Body of pancreas (tissue), 4 donors: ENCODE measurements at regions not wholly inside any gene's neighbourhood (a gene's known extent, or its start where the extent isn't known, plus 50 kb on each side); places are given as distances from the start of the nearest gene placed in this dataset.

ENCODE experiments used
- ATAC-seq: fragments of 150-250 bp; one replicate; pipeline ENCODE4 v1.9.1; 2016
- DNase-seq, 4 donors: peaks; one replicate each; pipeline ENCODE4 v3.0.0-alpha.2; 2019
- H3K27ac ChIP-seq, 4 donors: fragments of 200-600 bp; sonication (generic); 1 replicate in 3 of 4; 2 replicates in 1 of 4; pipeline versions ENCODE4 v1.5.1 to v1.6.1; 2016 to 2019; ENCODE audit warnings: mild to moderate bottlenecking in 1 of 4, mixed read lengths in 1 of 4, moderate library complexity in 1 of 4
- H3K27me3 ChIP-seq, 2 donors: fragments of 200-600 bp; sonication (generic); one replicate each; pipeline ENCODE4 v1.6.0; 2016; ENCODE audit warnings: mild to moderate bottlenecking in 1 of 2
- H3K36me3 ChIP-seq, 2 donors: fragments of 200-600 bp; sonication (generic); replicated peaks in 1 of 2; 2 replicates each; pipeline ENCODE4 v1.5.1; 2016; ENCODE audit warnings: low read depth in 2 of 2; ENCODE audit not compliant: insufficient read depth in 1 of 2
- H3K4me1 ChIP-seq: fragments of 200-600 bp; sonication (generic); one replicate; pipeline ENCODE4 v1.6.0; 2016
- H3K4me3 ChIP-seq, 2 donors: fragments of 200-600 bp; sonication (generic); 1 replicate in 1 of 2; 2 replicates in 1 of 2; pipeline ENCODE4 v1.5.1; 2016 to 2019
- H3K9me3 ChIP-seq, 3 donors: fragments of 200-600 bp; sonication (generic); 1 replicate in 2 of 3; 2 replicates in 1 of 3; pipeline ENCODE4 v1.5.1; 2016
- CTCF ChIP-seq, 7 experiments: fragments of 450-650 bp in 4 of 7; fragments of 200-600 bp in 3 of 7; sonication (generic) in 3 of 7; IDR thresholded peaks; one replicate each; pipeline ENCODE4 v1.5.1; 2016 to 2019; ENCODE audit warnings: antibody characterized with exemption in 7 of 7
- POLR2A ChIP-seq, 3 donors: fragments of 450-650 bp; IDR thresholded peaks; one replicate each; pipeline ENCODE4 v1.6.1; 2016; ENCODE audit warnings: antibody characterized with exemption in 3 of 3, mild to moderate bottlenecking in 2 of 3
- WGBS, 2 donors: methylation state at CpG; one replicate each; pipeline ENCODE4 v1.1.5; 2017; 5-methylcytosine and 5-hydroxymethylcytosine counted together
- intact Hi-C: fragments of 100-400 bp; cut with DNase I; formaldehyde crosslinking; loops from one replicate; pipeline ENCODE4 v1.15.1; 2023

- intact Hi-C loops: no loop called here
Measured at GRCh38 chr2:155748131-155748530, 584.4 kb downstream of the NR4A2 start.

DNA sequence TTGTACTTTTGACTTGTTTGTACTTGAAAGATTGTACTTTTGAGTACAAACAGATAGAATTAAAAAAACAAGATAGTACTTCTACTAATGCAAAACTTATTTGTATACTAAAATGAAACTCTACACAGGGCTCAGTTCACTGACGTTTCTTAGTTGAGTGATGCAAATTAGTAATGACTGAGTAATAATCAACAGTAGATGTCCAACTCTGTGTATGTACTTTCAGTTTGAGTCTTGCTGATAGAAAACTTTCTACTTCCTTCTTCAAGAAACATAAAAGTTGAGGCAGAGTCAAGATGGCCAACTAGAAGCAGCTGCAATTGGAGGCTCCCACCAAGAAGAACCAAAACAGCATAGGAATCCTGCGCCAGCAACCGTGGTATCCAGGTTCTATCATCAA, 585.0 kb downstream of the NR4A2 start:
- Histone ChIP-seq H3K9me3 (no peaks in the 10 kb centered on the region), H3K36me3 (no peaks in the 10 kb centered on the region), H3K27ac (no peak overlapping the region), H3K27me3 (no peaks in the 10 kb centered on the region), H3K4me3 (no peak overlapping the region), H3K4me1 (no peaks in the 10 kb centered on the region)
- DNase-seq: no peak
- intact Hi-C loops: no loop called here
- 57 to 62% methylated on average over 3 of the region's 3 CpGs for WGBS, 2 donors
- TF ChIP-seq CTCF (IDR thresholded peaks at IDR 0.05): no peak
- TF ChIP-seq POLR2A (IDR thresholded peaks at IDR 0.05): no peak
- ATAC-seq: no peak

More at GRCh38 chr2:155748131-155748530, 584.4 kb downstream of the NR4A2 start:
- TF ChIP-seq POLR2A (IDR thresholded peaks at IDR 0.05): no peak
- TF ChIP-seq CTCF (IDR thresholded peaks at IDR 0.05): no peak
- Histone ChIP-seq H3K36me3 (no peaks in the 10 kb centered on the region), H3K27me3 (no peaks in the 10 kb centered on the region), H3K4me3 (no peak overlapping the region), H3K9me3 (no peaks in the 10 kb centered on the region), H3K27ac (no peak overlapping the region), H3K4me1 (no peaks in the 10 kb centered on the region)
- DNase-seq (no peak), ATAC-seq (no peak)
- WGBS, 2 donors: 49% methylated on average over 4 of the region's 4 CpGs; no CpG with 5 or more reads in 1 of the 2 donors

DNA sequence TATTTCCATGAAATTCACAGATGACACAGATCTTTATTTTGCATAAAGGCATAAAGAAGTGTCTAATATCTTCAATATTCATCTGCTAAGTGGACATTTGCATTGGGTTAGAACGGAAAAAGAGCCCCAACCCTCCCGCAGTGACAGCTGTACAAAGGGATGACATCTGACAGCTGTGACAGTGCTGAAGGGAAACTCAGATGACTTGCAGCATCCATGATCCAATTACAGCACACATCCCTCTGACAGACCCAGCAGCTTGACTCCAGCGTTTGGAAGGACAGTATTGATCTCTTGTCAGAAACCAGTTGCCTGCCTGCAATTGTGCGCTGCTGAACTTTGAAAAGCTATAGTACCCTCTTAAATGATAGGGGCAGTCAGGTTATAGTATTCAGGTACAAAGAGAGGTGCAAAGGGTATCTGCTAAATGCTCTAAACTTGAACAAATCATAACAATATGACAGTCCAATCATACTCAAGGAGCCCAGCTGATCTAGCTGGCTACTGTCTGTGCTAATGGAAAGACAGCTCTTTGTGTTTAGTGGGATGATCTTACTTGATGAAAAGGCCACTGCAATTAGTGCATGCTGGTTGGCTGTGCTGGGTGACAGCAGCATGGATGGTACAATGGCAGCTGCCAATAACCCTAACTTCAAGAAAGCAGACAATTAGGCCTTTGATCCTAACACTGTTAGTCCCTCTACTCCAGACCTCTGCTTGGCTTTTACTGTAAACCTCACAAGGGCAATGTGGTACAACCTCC, 599.2 kb downstream of the NR4A2 start:
- intact Hi-C loops: no loop called here
- no peak for DNase-seq
- H3K36me3 ChIP-seq: no peaks in the 10 kb centered on the region

DNA sequence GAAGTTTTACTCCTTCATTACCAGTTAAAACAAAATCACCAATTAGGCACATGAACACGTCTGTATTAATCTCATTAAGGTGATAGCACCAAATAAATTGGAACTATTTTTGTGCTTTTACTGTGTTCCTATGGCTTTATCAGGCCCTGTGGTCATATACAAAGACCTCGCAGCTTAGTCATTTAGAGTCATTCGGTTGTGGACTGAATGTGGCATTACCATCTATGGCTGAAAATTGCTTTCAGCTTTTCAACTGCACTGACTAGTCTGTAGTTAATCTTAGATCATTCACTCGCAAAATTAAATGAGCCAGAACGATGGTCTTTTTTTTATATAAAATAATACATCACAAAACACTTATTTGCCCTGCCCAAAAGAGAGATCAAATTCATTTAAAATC, 601.7 kb downstream of the NR4A2 start:
- DNase-seq: no peak

More for the DNA sequence above, 599.2 kb downstream of the NR4A2 start:
- Histone ChIP-seq H3K4me1 (no peaks in the 10 kb centered on the region), H3K27ac (no peak overlapping the region), H3K27me3 (no peaks in the 10 kb centered on the region), H3K4me3 (no peak overlapping the region), H3K9me3 (no peaks in the 10 kb centered on the region)
- TF ChIP-seq POLR2A (IDR thresholded peaks at IDR 0.05) (no peak), CTCF (IDR thresholded peaks at IDR 0.05) (no peak)
- 24 to 28% methylated on average over 4 of the region's 4 CpGs for WGBS, 2 donors
- ATAC-seq: no peak

More for the DNA sequence above, 601.7 kb downstream of the NR4A2 start:
- Histone ChIP-seq H3K27ac (no peak overlapping the region), H3K4me3 (no peak overlapping the region), H3K4me1 (no peaks in the 10 kb centered on the region), H3K27me3 (no peaks in the 10 kb centered on the region), H3K36me3 (no peaks in the 10 kb centered on the region), H3K9me3 (no peaks in the 10 kb centered on the region)
- no peak for ATAC-seq
- TF ChIP-seq CTCF (IDR thresholded peaks at IDR 0.05) (no peak), POLR2A (IDR thresholded peaks at IDR 0.05) (no peak)
- WGBS, 2 donors: 48 to 62% methylated on average over 5 of the region's 5 CpGs
- intact Hi-C loops: no loop called here
